ENCODE measurements at regions not wholly inside any gene's neighbourhood (a gene's known extent, or its start where the extent isn't known, plus 50 kb on each side); places are given as distances from the start of the nearest gene placed in this dataset.

DNA sequence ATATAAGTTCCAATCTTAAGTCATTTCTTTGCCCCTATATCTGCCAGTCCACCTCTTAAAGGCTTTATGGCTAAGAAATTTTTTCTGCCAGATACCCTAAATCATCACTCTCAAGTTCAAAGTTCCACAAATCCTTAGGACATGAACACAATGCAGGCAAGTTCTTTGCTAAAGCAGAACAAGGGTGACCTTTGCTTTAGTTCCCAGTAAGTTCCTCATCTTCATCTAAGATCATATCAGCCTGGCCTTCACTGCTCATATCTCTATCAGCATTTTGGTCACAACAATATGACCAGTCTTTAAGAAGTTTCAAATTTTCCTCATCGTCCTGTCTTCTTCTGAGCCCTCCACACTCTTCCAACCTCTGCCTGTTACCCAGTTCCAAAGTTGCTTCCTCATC, 402.2 kb upstream of the RUNX1 start:
- Histone ChIP-seq H3K4me1 (ENCODE audit: low read length) (no peaks in the 10 kb centered on the region), H2AFZ (ENCODE audit: low read length) (no peak overlapping the region), H3K27me3 (ENCODE audit: low read length) (no peaks in the 10 kb centered on the region), H3K27ac (ENCODE audit: low read length) (no peak overlapping the region), H4K20me1 (ENCODE audit: insufficient read depth, low read depth, low read length) (no peaks in the 10 kb centered on the region), H3K4me3 (ENCODE audit: low read length) (no peak overlapping the region), H3K4me2 (ENCODE audit: low read depth, low read length, poor library complexity, severe bottlenecking) (no peak overlapping the region), H3K79me2 (ENCODE audit: low read length) (no peaks in the 10 kb centered on the region), H3K9me3 (ENCODE audit: low read length) (no peaks in the 10 kb centered on the region), H3K9me2 (replicated peaks; ENCODE audit: insufficient read depth, low read length) (no peaks in the 10 kb centered on the region), H3K9ac (ENCODE audit: low read length) (no peak overlapping the region), H3K36me3 (ENCODE audit: insufficient read depth, low read length) (no peaks in the 10 kb centered on the region)
- no peak for DNase-seq

DNA sequence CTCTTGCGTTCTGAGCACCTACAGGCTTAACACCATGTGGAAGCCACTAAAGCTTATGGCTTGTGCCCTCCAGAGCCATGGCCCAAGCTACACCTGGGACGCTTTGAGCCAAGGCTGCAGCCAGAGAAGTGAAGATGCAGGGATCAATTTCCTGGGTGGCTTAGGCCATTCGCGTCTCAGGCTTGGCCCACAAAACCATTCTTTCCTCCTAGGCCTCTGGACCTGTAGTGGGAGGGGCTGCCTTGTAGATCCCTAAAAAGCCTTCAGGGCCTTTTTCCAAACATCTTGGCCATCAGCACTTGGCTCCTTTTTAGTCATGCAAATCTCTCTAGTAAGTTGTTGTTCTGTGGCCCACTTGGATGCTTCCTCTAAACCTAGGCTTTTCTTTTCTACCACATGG, 401.7 kb upstream of the RUNX1 start:
- H3K9ac ChIP-seq (ENCODE audit: low read length): no peak overlapping the region
- no peak overlapping the region for H3K4me2 ChIP-seq (ENCODE audit: low read depth, low read length, poor library complexity, severe bottlenecking)
- no peaks in the 10 kb centered on the region for H3K27me3 ChIP-seq (ENCODE audit: low read length)
- H3K9me3 ChIP-seq (ENCODE audit: low read length): no peaks in the 10 kb centered on the region
- no peak for DNase-seq
- no peak overlapping the region for H3K4me3 ChIP-seq (ENCODE audit: low read length)
- no peaks in the 10 kb centered on the region for H3K9me2 ChIP-seq (replicated peaks; ENCODE audit: insufficient read depth, low read length)
- no peak overlapping the region for H3K27ac ChIP-seq (ENCODE audit: low read length)
- no peaks in the 10 kb centered on the region for H3K79me2 ChIP-seq (ENCODE audit: low read length)
- no peaks in the 10 kb centered on the region for H3K4me1 ChIP-seq (ENCODE audit: low read length)
- H4K20me1 ChIP-seq (ENCODE audit: insufficient read depth, low read depth, low read length): no peaks in the 10 kb centered on the region
- no peaks in the 10 kb centered on the region for H3K36me3 ChIP-seq (ENCODE audit: insufficient read depth, low read length)
- H2AFZ ChIP-seq (ENCODE audit: low read length): no peak overlapping the region

DNA sequence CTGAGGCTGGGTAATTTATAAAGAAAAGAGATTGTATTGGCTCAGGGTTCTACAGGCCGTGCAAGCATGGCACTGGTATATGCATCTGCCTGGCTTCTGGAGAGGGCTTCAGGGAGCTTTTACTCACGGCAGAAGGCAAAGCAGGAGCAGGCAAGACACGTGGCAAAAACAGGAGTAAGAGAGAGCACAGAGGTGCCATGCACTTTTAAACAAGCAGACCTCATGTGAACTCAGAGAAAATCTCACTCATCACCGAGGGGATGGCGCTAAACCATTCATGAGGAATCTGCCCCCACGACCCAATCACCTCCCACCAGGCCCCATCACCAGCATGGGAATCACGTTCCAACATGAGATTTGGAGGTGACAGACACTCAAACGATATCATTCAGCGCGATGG, 400.7 kb upstream of the RUNX1 start:
- no peak overlapping the region for H3K27ac ChIP-seq (ENCODE audit: low read length)
- DNase-seq: no peak
- H3K9me2 ChIP-seq (replicated peaks; ENCODE audit: insufficient read depth, low read length): no peaks in the 10 kb centered on the region
- no peaks in the 10 kb centered on the region for H3K36me3 ChIP-seq (ENCODE audit: insufficient read depth, low read length)
- no peaks in the 10 kb centered on the region for H4K20me1 ChIP-seq (ENCODE audit: insufficient read depth, low read depth, low read length)
- no peaks in the 10 kb centered on the region for H3K4me1 ChIP-seq (ENCODE audit: low read length)
- H3K9ac ChIP-seq (ENCODE audit: low read length): no peak overlapping the region
- H3K9me3 ChIP-seq (ENCODE audit: low read length): no peaks in the 10 kb centered on the region
- no peak overlapping the region for H2AFZ ChIP-seq (ENCODE audit: low read length)
- no peak overlapping the region for H3K4me2 ChIP-seq (ENCODE audit: low read depth, low read length, poor library complexity, severe bottlenecking)
- H3K27me3 ChIP-seq (ENCODE audit: low read length): no peaks in the 10 kb centered on the region
- no peaks in the 10 kb centered on the region for H3K79me2 ChIP-seq (ENCODE audit: low read length)
- H3K4me3 ChIP-seq (ENCODE audit: low read length): no peak overlapping the region

DNA sequence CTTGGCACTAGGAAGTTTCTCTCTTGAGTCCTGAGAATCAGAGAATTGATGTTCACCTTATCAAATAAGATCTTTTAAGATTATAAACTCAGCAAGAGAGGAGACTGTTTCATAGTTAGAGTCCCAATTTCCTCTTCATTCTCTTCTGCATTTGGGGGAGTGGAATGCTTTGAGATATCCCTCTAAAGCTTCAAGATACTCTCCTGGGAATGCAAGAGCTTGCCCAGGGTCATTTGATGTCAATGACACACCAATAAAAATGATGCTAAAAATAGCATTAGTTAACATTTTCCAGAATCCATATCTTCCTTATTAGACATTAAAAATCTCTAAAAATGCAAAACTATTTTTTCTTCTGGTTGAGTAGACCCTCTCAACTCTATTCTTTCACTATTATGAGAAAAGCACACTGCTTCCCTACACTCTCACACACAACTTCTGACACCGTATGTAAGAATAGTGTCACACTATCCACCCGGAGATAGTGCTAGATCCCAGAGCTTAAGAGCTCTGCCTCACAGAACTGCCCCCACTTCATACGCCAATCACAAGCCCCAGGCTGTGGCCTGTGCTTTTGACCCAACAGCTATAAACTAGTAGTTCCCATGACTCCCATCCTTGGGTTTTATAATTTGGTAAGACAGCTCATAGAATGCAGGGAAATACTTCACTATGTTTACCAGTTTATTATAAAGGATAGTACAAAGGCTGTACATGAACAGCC, 399.9 kb upstream of the RUNX1 start:
- H3K27me3 ChIP-seq (ENCODE audit: low read length): no peaks in the 10 kb centered on the region
- no peaks in the 10 kb centered on the region for H3K9me2 ChIP-seq (replicated peaks; ENCODE audit: insufficient read depth, low read length)
- no peak for DNase-seq
- H2AFZ ChIP-seq (ENCODE audit: low read length): no peak overlapping the region
- no peaks in the 10 kb centered on the region for H3K36me3 ChIP-seq (ENCODE audit: insufficient read depth, low read length)
- no peaks in the 10 kb centered on the region for H4K20me1 ChIP-seq (ENCODE audit: insufficient read depth, low read depth, low read length)
- H3K9me3 ChIP-seq (ENCODE audit: low read length): no peaks in the 10 kb centered on the region
- no peak overlapping the region for H3K4me2 ChIP-seq (ENCODE audit: low read depth, low read length, poor library complexity, severe bottlenecking)
- no peaks in the 10 kb centered on the region for H3K4me1 ChIP-seq (ENCODE audit: low read length)
- no peaks in the 10 kb centered on the region for H3K79me2 ChIP-seq (ENCODE audit: low read length)
- no peak overlapping the region for H3K4me3 ChIP-seq (ENCODE audit: low read length)
- no peak overlapping the region for H3K9ac ChIP-seq (ENCODE audit: low read length)
- H3K27ac ChIP-seq (ENCODE audit: low read length): no peak overlapping the region

DNA sequence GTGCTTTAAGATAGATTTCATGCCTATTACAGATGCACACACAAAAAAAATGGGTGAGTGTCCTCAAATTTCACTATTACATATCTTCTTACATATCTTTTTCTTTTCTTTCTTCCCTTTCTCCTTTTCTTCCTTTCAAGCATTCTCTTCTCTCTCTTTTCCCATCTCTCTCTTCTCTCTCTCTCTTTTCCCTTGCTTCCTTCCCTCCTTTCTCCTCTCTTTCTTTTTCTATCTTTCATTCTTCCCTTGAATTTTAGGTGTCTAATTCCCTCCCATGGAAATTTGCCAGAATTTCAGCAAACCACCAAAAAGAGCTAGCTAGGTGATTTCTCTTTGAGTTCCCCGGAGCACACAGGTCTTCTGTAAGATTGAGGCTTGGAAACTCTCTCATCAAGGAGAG, 395.3 kb upstream of the RUNX1 start:
- Histone ChIP-seq H3K79me2 (ENCODE audit: low read length) (no peaks in the 10 kb centered on the region), H2AFZ (ENCODE audit: low read length) (no peak overlapping the region), H3K9me2 (replicated peaks; ENCODE audit: insufficient read depth, low read length) (no peaks in the 10 kb centered on the region), H3K36me3 (ENCODE audit: insufficient read depth, low read length) (no peaks in the 10 kb centered on the region), H3K27me3 (ENCODE audit: low read length) (no peaks in the 10 kb centered on the region), H3K9me3 (ENCODE audit: low read length) (no peaks in the 10 kb centered on the region), H3K4me3 (ENCODE audit: low read length) (no peak overlapping the region), H3K9ac (ENCODE audit: low read length) (no peak overlapping the region), H3K4me1 (ENCODE audit: low read length) (no peaks in the 10 kb centered on the region), H3K4me2 (ENCODE audit: low read depth, low read length, poor library complexity, severe bottlenecking) (no peak overlapping the region), H4K20me1 (ENCODE audit: insufficient read depth, low read depth, low read length) (no peaks in the 10 kb centered on the region), H3K27ac (ENCODE audit: low read length) (no peak overlapping the region)
- no peak for DNase-seq

DNA sequence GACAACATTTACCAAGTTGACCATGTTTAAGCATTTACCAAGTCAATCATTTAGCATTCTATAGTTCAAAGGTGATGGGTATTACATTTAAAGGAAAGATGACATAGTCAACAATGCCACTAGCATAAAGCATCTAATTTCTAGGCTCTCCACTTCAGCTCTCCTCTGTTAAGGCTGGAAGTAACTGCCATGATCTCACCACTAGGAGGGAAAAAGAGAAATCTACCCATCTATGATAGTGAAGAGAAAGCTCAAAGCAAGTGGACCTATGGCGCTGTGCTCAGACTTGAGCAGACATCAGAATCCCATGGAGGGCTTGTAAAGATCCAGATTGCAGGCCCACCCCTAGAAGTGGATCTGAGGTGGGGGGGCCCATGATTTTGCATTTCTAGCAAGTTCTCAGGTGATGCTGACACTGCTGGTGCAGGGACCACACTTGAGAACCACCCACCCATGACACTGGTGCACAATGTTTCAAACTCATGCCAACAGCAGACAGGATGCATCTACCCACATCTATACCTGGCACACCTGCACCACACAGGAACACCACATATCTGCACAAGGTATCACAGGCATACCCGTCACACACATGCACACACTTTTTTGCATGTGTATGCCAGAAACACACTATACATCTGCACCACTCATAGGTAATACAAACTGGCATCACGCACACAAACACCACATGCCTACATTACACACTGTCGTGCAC, 392.9 kb upstream of the RUNX1 start:
- H3K36me3 ChIP-seq (ENCODE audit: insufficient read depth, low read length): no peaks in the 10 kb centered on the region
- no peaks in the 10 kb centered on the region for H3K27me3 ChIP-seq (ENCODE audit: low read length)
- peaks cover 14% of the 10 kb centered on the region for H3K4me1 ChIP-seq (ENCODE audit: low read length)
- no peak overlapping the region for H3K27ac ChIP-seq (ENCODE audit: low read length)
- no peak overlapping the region for H2AFZ ChIP-seq (ENCODE audit: low read length)
- no peaks in the 10 kb centered on the region for H3K79me2 ChIP-seq (ENCODE audit: low read length)
- no peak overlapping the region for H3K4me3 ChIP-seq (ENCODE audit: low read length)
- no peaks in the 10 kb centered on the region for H3K9me3 ChIP-seq (ENCODE audit: low read length)
- H4K20me1 ChIP-seq (ENCODE audit: insufficient read depth, low read depth, low read length): no peaks in the 10 kb centered on the region
- no peaks in the 10 kb centered on the region for H3K9me2 ChIP-seq (replicated peaks; ENCODE audit: insufficient read depth, low read length)
- H3K4me2 ChIP-seq (ENCODE audit: low read depth, low read length, poor library complexity, severe bottlenecking): no peak overlapping the region
- DNase-seq: no peak
- H3K9ac ChIP-seq (ENCODE audit: low read length): no peak overlapping the region

DNA sequence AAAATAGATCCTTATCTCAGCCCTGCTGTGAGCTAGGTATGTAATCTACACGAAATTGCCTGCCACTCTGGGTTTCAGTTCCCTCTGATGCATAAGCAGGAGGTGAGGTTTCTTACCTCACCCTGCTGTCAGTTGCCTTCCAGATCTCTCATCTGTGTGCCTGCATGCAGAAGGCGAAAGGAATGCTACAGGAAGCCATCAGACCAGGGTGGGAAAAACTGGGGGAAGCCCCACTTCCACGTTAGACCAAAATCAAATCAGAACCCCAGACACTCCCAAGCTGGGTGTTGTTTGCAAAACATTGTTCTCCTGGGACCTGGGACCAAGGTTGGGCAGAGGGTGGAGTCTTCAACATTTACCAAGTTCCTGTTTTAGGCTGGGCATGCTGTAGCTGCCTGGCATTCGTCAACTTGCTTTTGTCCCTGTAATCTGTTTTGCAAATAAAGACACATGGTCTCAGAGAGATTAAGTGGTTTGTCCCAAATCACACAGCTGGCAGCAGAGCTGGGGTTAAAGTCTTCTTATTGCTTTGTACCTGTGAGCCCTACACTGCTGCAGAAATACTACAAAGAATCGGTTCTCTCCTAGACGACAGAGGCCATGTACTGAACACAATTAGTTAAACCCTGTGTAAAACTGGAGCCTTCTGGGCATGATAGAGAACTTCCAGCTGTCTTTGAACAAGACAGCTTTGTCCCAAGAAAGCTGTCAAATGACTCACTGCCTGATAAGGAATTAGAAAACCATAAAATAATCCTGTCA, 389.7 kb upstream of the RUNX1 start:
- no peak overlapping the region for H3K4me3 ChIP-seq (ENCODE audit: low read length)
- H3K27ac ChIP-seq (ENCODE audit: low read length): no peak overlapping the region
- peak; percentile 48 for DNase-seq
- no peak overlapping the region for H3K9ac ChIP-seq (ENCODE audit: low read length)
- no peaks in the 10 kb centered on the region for H3K9me2 ChIP-seq (replicated peaks; ENCODE audit: insufficient read depth, low read length)
- H3K27me3 ChIP-seq (ENCODE audit: low read length): peaks cover 8% of the 10 kb centered on the region; the same call in 1 of the 2 replicates
- no peaks in the 10 kb centered on the region for H3K36me3 ChIP-seq (ENCODE audit: insufficient read depth, low read length)
- peaks cover 14% of the 10 kb centered on the region for H3K4me1 ChIP-seq (ENCODE audit: low read length)
- no peak overlapping the region for H2AFZ ChIP-seq (ENCODE audit: low read length)
- H4K20me1 ChIP-seq (ENCODE audit: insufficient read depth, low read depth, low read length): no peaks in the 10 kb centered on the region
- H3K4me2 ChIP-seq (ENCODE audit: low read depth, low read length, poor library complexity, severe bottlenecking): no peak overlapping the region
- H3K79me2 ChIP-seq (ENCODE audit: low read length): no peaks in the 10 kb centered on the region
- no peaks in the 10 kb centered on the region for H3K9me3 ChIP-seq (ENCODE audit: low read length)

DNA sequence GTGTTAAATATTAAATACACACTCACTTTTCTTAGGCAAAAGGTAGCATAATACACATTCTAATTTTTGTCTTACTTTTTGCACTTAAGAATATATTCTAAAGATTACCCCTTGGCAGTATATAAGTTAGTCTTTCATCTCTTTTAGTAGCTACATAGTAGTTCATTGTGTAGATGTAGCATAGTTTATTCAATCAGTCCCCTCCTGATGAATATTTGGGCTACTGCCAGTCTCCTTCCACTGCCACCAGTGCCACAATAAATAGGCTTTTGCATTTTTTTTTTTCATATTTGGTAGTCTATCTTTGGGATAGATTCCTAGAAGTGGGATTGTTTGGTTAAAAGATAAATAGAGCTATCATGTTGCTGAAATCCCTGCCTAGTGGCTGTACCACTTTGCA, 388.8 kb upstream of the RUNX1 start:
- no peaks in the 10 kb centered on the region for H4K20me1 ChIP-seq (ENCODE audit: insufficient read depth, low read depth, low read length)
- DNase-seq: no peak
- H3K4me1 ChIP-seq (ENCODE audit: low read length): peaks cover 16% of the 10 kb centered on the region
- no peak overlapping the region for H2AFZ ChIP-seq (ENCODE audit: low read length)
- H3K36me3 ChIP-seq (ENCODE audit: insufficient read depth, low read length): no peaks in the 10 kb centered on the region
- H3K4me2 ChIP-seq (ENCODE audit: low read depth, low read length, poor library complexity, severe bottlenecking): no peak overlapping the region
- peaks cover 8% of the 10 kb centered on the region; the same call in 1 of the 2 replicates for H3K27me3 ChIP-seq (ENCODE audit: low read length)
- no peak overlapping the region for H3K27ac ChIP-seq (ENCODE audit: low read length)
- H3K9me2 ChIP-seq (replicated peaks; ENCODE audit: insufficient read depth, low read length): no peaks in the 10 kb centered on the region
- no peaks in the 10 kb centered on the region for H3K79me2 ChIP-seq (ENCODE audit: low read length)
- H3K9ac ChIP-seq (ENCODE audit: low read length): no peak overlapping the region
- H3K9me3 ChIP-seq (ENCODE audit: low read length): no peaks in the 10 kb centered on the region
- H3K4me3 ChIP-seq (ENCODE audit: low read length): no peak overlapping the region
